ENCODE measurements at regions not wholly inside any gene's neighbourhood (a gene's known extent, or its start where the extent isn't known, plus 50 kb on each side); places are given as distances from the start of the nearest gene placed in this dataset.

- TF ChIP-seq EP300 (IDR thresholded peaks at IDR 0.05) (no peak), CTCF (IDR thresholded peaks at IDR 0.05) (peak in 1 of 5 experiments; percentile 8)
- H3K27ac ChIP-seq: no peak overlapping the region
- H3K4me3 ChIP-seq: no peak overlapping the region
- DNase-seq (ENCODE audit: low spot score in 2 of 2): no peak
- no peaks in the 10 kb centered on the region for H3K36me3 ChIP-seq
- no peaks in the 10 kb centered on the region for H3K27me3 ChIP-seq
- peaks cover 0 to 12% (median 0%) of the 10 kb centered on the region in 4 donors for H3K9me3 ChIP-seq
- no peaks in the 10 kb centered on the region for H3K4me1 ChIP-seq
Measured at GRCh38 chr4:167290678-167291077, 56.4 kb upstream of the SPOCK3 start.

GRCh38 chr4:167308876-167309275, 74.6 kb upstream of the SPOCK3 start:
- H3K9me3 ChIP-seq: no peaks in the 10 kb centered on the region
- H3K4me1 ChIP-seq: no peaks in the 10 kb centered on the region
- TF ChIP-seq EP300 (IDR thresholded peaks at IDR 0.05) (no peak), CTCF (IDR thresholded peaks at IDR 0.05) (no peak)
- DNase-seq (ENCODE audit: low spot score in 2 of 2): no peak
- H3K27ac ChIP-seq: no peak overlapping the region
- H3K36me3 ChIP-seq: no peaks in the 10 kb centered on the region
- 60 to 68% methylated on average over 2 of the region's 2 CpGs for WGBS, 2 donors
- no peak overlapping the region for H3K4me3 ChIP-seq
- no peaks in the 10 kb centered on the region for H3K27me3 ChIP-seq

GRCh38 chr4:167321299-167321698, 87.0 kb upstream of the SPOCK3 start:
- Histone ChIP-seq H3K4me3 (no peak overlapping the region), H3K36me3 (no peaks in the 10 kb centered on the region), H3K27ac (no peak overlapping the region), H3K4me1 (no peaks in the 10 kb centered on the region), H3K9me3 (no peaks in the 10 kb centered on the region), H3K27me3 (no peaks in the 10 kb centered on the region)
- no peak for TF ChIP-seq POLR2A (IDR thresholded peaks at IDR 0.05)
- TF ChIP-seq EP300 (IDR thresholded peaks at IDR 0.05): no peak
- TF ChIP-seq CTCF (IDR thresholded peaks at IDR 0.05): no peak
- 91 to 93% methylated on average over 4 of the region's 4 CpGs for WGBS, 2 donors
- no peak for DNase-seq (ENCODE audit: low spot score in 2 of 2)

- no peak for DNase-seq (ENCODE audit: low spot score in 2 of 2)
- H3K36me3 ChIP-seq: no peaks in the 10 kb centered on the region
- H3K9me3 ChIP-seq: no peaks in the 10 kb centered on the region
- 78 to 82% methylated on average over 6 of the region's 6 CpGs for WGBS, 2 donors
- H3K27ac ChIP-seq: no peak overlapping the region
- H3K4me3 ChIP-seq: no peak overlapping the region
- no peaks in the 10 kb centered on the region for H3K27me3 ChIP-seq
- TF ChIP-seq CTCF (IDR thresholded peaks at IDR 0.05): no peak
- no peak for TF ChIP-seq EP300 (IDR thresholded peaks at IDR 0.05)
- TF ChIP-seq POLR2A (IDR thresholded peaks at IDR 0.05): no peak
- H3K4me1 ChIP-seq: no peaks in the 10 kb centered on the region
Measured at GRCh38 chr4:167339781-167340180, 105.5 kb upstream of the SPOCK3 start.

GRCh38 chr4:167359711-167360110, 125.4 kb upstream of the SPOCK3 start:
- 32 to 52% methylated on average over 3 of the region's 3 CpGs for WGBS, 2 donors
- Histone ChIP-seq H3K27me3 (no peaks in the 10 kb centered on the region), H3K36me3 (no peaks in the 10 kb centered on the region), H3K4me1 (no peaks in the 10 kb centered on the region), H3K4me3 (no peak overlapping the region), H3K27ac (no peak overlapping the region), H3K9me3 (no peaks in the 10 kb centered on the region)
- no peak for TF ChIP-seq CTCF (IDR thresholded peaks at IDR 0.05)
- no peak for TF ChIP-seq POLR2A (IDR thresholded peaks at IDR 0.05)
- no peak for TF ChIP-seq EP300 (IDR thresholded peaks at IDR 0.05)
- DNase-seq (ENCODE audit: low spot score in 2 of 2): no peak
